HG03060 (cell line): ENCODE measurements at regions not wholly inside any gene's neighbourhood (a gene's known extent, or its start where the extent isn't known, plus 50 kb on each side); places are given as distances from the start of the nearest gene placed in this dataset.

Source experiments
- ATAC-seq: cut with Tn5 transposase; IDR thresholded peaks from one replicate; pipeline ENCODE4 v1.9.1; 2021; ENCODE audit warnings: low read depth, moderate number of reproducible peaks; ENCODE audit not compliant: unreplicated experiment

GRCh38 chr15:47504624-47505256 lies 212.6 kb upstream of the SEMA6D start:
- ATAC-seq, result no peak

DNA sequence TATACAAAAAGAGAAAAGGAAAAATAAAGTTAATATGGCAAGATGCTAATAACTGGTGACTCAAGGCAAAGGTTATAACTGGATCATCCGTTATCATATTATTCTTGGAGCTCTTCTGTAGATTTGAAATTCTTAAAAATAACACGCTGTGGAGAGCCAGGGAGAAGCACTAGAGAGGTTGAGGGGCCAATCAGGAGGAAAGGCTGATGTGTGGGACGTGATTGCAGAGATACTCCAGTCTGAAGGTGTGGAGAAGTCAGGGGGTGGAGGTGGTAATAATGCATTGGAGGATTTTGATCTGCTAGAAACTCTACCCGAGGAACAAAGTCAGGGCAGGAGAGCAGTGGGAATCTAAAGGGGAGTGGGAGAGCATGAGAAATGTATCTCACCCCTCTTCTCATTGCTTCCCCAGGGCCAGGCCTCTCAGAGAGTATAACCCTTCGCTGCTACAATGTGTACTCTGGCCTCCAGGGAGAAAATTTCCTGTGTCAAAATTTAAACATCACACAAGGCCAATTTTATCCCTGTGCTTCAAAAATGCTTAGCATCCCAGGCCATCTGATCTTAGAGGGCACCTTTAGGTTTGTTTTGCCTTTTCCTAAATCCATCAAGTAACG lies 211.5 kb upstream of the SEMA6D start:
- ATAC-seq, result no peak

DNA sequence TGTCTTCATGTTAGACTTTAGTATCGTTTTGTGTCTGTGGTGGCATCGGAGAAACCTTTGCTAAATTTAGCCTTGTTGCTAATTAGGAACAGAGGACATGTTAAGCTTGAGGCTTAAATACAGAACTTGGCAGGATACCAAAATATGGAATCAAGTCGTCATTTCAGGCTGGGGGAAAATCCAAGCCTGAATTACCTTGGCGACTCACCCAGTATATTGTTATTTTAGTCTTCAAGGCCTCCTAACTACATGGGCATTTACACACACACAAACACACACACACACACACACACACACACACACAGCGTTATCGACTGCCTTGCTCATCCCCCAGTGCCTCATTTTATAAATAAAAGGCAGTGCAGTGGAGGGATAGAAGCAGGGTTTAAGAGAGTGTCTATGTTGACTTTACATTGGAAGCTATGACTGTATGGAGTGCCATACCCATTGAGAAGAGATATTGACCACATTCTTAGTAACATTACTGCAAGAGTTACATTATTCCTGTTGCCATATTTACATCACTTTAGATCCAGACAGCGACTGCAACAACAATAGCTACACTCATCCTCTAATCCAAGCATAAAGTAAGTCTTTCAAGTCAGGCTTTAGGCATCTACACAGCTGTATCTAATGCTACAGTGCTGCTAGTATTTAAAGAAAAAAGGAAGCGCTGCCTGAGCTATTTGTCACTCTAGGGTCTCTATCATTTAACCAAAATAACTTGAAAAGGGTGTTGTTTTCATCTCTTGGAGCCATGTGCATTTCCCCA lies 210.8 kb upstream of the SEMA6D start:
- ATAC-seq, result no peak

DNA sequence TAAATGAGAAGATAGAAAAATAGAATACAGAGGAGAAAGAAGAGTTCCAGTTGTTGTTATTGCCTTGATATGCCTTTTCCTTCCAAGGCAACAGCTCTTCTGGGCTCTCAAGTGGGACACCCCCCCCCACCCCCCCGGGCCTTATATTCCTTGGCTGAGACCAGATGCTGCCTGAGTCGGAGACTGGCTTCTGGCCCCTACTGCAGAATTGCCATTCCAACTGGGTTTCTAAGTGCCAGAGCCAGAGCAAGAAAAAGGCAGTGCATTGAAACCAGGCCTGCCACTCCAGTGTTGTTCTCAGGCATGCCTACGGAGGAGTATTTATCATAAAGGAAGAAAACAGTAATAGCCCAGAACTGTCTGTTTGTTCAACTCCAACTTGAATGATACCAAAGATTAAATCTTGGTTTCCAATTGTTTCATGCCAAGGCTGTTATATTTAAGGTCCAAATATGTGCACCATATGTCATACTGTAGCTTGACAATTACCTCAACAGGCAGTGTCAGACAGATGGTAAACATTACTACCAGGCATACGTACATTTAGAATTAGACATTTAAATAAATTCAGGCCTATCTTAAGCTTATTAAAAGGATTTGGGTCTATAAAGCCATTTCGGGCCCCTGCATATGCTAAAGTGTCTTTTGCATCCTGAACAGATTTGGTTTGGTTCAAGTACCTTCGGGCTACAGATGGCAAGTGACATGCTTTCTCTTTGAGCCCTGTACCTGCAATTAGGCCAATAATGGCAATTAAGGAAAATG lies 209.9 kb upstream of the SEMA6D start:
- ATAC-seq, result no peak

GRCh38 chr15:47511261-47511660 lies 206.0 kb upstream of the SEMA6D start:
- no peak for ATAC-seq

- no peak for ATAC-seq
These were observed 203.8 kb upstream of the SEMA6D start for GRCh38 chr15:47513471-47513870.

GRCh38 chr15:47514200-47514652 lies 203.1 kb upstream of the SEMA6D start:
- no peak for ATAC-seq

GRCh38 chr15:47516558-47516957 lies 200.7 kb upstream of the SEMA6D start:
- ATAC-seq, result no peak

DNA sequence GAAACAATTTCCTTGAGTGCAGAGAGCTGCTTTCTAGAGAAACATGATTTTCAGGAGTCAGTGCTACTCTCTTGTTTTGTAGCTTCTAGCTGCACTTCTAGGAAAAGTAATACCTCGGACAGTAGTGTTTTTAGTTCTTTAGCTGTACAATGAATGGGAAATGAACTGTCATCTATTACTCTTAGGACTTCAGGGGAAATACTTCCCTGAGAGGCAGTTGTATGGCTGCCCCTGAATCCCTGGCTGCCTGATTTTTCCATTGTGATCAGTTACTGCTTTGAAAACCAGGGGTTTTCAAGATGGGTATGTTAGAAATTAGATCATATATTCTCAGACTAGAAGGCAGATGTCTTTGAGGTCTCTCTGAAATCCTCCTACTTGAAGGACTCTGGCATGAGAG lies 200.3 kb upstream of the SEMA6D start:
- ATAC-seq, result no peak

- ATAC-seq, result no peak
These were observed 199.6 kb upstream of the SEMA6D start for GRCh38 chr15:47517737-47518136.

DNA sequence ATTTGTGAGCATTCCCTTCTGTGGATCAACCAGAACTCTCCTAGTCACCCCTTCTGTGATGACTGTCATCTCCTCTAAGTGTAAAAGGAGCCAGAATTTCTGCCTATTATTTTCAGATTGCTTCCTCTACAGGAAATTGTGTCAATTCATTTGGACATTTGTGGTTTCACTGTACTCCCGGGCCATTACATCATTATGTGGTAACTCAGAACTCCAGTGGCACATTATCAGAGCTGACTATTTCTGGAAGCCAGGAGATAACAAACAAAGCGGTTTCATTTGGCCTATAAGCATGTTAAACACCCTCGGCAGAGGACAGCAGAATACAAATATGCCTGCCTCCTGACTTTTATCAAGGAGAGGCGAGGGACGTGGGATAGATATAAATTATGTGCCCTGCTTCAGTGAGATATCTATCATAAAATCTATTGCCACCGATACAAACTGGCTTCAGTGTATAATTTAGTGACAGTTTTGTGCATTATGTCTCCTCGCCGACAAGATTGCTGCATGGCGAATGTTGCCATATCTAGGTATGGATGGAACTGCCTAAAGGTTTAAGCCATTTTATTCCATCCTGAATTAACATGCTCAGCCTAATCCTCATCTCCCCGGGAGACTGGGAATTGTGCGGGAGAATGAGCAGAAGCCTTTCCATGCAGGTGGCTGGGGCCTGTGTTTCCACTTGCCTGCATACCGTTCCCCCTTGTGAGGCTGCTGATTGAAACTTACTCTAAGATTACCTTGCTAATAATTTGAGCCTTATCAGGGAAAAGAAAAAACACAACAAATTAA lies 193.4 kb upstream of the SEMA6D start:
- ATAC-seq, result no peak

GRCh38 chr15:47529241-47529640 lies 188.1 kb upstream of the SEMA6D start:
- no peak for ATAC-seq

DNA sequence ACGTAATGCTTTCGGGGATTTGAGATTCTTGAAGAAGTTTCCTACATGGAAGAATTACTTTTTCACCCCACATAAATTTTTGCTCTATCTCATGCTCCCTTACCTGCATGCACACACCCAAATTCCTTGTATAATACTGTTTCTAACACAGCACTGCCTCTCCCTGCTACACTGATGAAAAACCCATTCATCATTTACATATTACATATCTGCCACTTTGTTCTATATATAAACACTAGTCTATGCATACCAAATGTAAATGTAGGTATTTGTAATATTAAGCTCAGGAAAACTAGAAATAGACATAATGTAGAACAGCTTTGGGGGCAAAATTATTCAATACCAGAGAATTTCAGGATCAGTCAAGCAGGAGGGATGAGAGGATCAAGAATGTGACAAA lies 182.6 kb upstream of the SEMA6D start:
- no peak for ATAC-seq

- no peak for ATAC-seq
These were observed 175.7 kb upstream of the SEMA6D start for GRCh38 chr15:47541562-47541961.

GRCh38 chr15:47542312-47542989 lies 174.9 kb upstream of the SEMA6D start:
- ATAC-seq, result no peak

DNA sequence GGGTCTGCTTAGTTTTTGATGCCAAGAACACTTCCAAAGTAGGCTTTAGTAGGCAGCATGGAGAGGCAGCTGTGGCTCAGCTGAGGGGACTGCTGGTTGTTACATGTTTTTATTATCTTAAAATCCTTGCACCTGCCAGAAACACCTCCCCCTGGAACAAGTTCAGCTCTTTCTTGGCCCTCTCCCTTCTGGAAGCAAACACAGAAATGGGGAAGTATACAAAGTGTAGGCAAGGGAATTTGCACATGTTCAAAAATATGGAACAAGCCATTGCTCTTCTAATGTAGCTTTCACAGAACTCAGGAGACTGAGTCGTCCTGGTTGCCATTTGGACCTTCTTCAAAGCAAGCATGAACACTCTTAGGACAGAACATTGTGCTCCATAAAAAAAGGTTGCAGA lies 169.1 kb upstream of the SEMA6D start:
- no peak for ATAC-seq

DNA sequence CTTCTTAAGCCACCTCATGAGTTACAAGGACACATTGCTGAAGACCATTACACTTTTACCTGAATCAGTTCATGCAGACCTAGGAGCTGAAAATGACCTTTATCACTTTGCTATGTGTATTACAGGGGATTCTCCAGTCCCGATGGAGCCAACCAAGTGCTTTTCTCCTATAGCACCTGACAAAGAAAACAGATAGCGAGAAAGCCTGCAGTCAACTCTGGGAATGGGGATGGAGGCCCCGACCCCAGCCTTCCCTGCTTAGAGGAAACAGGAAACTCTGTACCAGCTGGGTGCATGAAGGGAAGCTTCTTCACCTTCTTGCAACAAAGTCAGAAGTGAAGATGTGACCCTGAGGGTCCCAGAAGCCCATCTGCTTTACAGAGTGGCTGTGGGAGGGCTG lies 168.3 kb upstream of the SEMA6D start:
- no peak for ATAC-seq

GRCh38 chr15:47551079-47551478 lies 166.2 kb upstream of the SEMA6D start:
- no peak for ATAC-seq

- ATAC-seq, result no peak
These were observed 165.8 kb upstream of the SEMA6D start for GRCh38 chr15:47551546-47551945.
